ENCODE measurements at regions not wholly inside any gene's neighbourhood (a gene's known extent, or its start where the extent isn't known, plus 50 kb on each side); places are given as distances from the start of the nearest gene placed in this dataset.

DNA sequence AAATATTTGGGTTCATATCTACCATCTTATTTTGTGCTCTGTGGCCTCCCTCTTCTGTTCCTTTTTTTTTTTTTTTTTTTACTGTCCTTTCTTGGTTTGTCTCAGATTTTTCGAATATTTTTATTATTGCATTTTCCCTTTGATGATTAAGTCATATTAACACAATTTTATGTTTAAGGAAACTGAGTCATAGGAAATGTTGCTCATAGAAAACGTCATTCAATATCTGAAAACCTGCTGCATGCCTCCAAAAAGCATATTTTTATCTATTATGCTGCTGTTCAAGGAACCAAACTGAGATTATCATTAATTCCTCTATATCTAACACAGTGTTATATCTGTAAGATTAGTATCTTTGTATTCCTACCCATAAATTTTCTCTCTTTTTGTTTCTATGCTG is 614.3 kb upstream of the SLC8A1 start:
- Histone ChIP-seq H3K27me3 (ENCODE audit: insufficient read depth, poor library complexity, severe bottlenecking) (no peaks in the 10 kb centered on the region), H3K27ac (replicated peaks) (no peak overlapping the region), H3K4me3 (replicated peaks; ENCODE audit: insufficient read depth, low read length) (no peak overlapping the region)
- TF ChIP-seq POLR2AphosphoS5 (IDR thresholded peaks at IDR 0.05; ENCODE audit: low read depth) (no peak), GABPA (IDR thresholded peaks at IDR 0.05; ENCODE audit: low read depth) (no peak), SPI1 (IDR thresholded peaks at IDR 0.05; ENCODE audit: borderline replicate concordance, low read depth) (no peak)
- TF ChIP-seq, protein P1, sequence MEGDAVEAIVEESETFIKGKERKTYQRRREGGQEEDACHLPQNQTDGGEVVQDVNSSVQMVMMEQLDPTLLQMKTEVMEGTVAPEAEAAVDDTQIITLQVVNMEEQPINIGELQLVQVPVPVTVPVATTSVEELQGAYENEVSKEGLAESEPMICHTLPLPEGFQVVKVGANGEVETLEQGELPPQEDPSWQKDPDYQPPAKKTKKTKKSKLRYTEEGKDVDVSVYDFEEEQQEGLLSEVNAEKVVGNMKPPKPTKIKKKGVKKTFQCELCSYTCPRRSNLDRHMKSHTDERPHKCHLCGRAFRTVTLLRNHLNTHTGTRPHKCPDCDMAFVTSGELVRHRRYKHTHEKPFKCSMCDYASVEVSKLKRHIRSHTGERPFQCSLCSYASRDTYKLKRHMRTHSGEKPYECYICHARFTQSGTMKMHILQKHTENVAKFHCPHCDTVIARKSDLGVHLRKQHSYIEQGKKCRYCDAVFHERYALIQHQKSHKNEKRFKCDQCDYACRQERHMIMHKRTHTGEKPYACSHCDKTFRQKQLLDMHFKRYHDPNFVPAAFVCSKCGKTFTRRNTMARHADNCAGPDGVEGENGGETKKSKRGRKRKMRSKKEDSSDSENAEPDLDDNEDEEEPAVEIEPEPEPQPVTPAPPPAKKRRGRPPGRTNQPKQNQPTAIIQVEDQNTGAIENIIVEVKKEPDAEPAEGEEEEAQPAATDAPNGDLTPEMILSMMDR (IDR thresholded peaks at IDR 0.05; ENCODE audit: insufficient read depth, low read length), result no peak
- TF ChIP-seq, protein P2, sequence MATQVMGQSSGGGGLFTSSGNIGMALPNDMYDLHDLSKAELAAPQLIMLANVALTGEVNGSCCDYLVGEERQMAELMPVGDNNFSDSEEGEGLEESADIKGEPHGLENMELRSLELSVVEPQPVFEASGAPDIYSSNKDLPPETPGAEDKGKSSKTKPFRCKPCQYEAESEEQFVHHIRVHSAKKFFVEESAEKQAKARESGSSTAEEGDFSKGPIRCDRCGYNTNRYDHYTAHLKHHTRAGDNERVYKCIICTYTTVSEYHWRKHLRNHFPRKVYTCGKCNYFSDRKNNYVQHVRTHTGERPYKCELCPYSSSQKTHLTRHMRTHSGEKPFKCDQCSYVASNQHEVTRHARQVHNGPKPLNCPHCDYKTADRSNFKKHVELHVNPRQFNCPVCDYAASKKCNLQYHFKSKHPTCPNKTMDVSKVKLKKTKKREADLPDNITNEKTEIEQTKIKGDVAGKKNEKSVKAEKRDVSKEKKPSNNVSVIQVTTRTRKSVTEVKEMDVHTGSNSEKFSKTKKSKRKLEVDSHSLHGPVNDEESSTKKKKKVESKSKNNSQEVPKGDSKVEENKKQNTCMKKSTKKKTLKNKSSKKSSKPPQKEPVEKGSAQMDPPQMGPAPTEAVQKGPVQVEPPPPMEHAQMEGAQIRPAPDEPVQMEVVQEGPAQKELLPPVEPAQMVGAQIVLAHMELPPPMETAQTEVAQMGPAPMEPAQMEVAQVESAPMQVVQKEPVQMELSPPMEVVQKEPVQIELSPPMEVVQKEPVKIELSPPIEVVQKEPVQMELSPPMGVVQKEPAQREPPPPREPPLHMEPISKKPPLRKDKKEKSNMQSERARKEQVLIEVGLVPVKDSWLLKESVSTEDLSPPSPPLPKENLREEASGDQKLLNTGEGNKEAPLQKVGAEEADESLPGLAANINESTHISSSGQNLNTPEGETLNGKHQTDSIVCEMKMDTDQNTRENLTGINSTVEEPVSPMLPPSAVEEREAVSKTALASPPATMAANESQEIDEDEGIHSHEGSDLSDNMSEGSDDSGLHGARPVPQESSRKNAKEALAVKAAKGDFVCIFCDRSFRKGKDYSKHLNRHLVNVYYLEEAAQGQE (IDR thresholded peaks at IDR 0.05; ENCODE audit: insufficient replicate concordance, low read depth), result no peak
- DNase-seq (ENCODE audit: low read depth in 1 of 2, low spot score in 1 of 2), result no peak

DNA sequence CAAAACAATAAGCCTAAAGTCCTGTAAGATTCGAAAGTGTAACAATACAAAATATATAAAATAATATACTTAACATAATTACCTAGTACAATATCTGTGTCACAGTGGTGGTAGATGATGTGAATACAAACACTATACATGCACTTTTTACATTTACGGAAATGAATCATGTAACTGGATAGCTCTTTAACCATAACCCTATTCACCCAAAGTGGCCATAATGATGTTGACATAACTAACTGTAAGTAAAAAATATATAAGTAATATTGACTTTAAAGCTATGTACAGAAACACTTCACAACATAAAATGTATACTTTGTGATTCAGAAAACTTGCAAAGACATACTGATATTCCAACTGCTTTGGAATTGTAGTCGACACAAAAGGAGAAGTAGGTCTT is 616.9 kb upstream of the SLC8A1 start:
- Histone ChIP-seq H3K27ac (replicated peaks) (no peak overlapping the region), H3K4me3 (replicated peaks; ENCODE audit: insufficient read depth, low read length) (no peak overlapping the region), H3K27me3 (ENCODE audit: insufficient read depth, poor library complexity, severe bottlenecking) (no peaks in the 10 kb centered on the region)
- no peak for TF ChIP-seq GABPA (IDR thresholded peaks at IDR 0.05; ENCODE audit: low read depth)
- TF ChIP-seq, protein P1 (IDR thresholded peaks at IDR 0.05; ENCODE audit: insufficient read depth, low read length), result no peak
- TF ChIP-seq SPI1 (IDR thresholded peaks at IDR 0.05; ENCODE audit: borderline replicate concordance, low read depth), result no peak
- TF ChIP-seq, protein P2 (IDR thresholded peaks at IDR 0.05; ENCODE audit: insufficient replicate concordance, low read depth), result no peak
- no peak for TF ChIP-seq POLR2AphosphoS5 (IDR thresholded peaks at IDR 0.05; ENCODE audit: low read depth)
- no peak for DNase-seq (ENCODE audit: low read depth in 1 of 2, low spot score in 1 of 2)

DNA sequence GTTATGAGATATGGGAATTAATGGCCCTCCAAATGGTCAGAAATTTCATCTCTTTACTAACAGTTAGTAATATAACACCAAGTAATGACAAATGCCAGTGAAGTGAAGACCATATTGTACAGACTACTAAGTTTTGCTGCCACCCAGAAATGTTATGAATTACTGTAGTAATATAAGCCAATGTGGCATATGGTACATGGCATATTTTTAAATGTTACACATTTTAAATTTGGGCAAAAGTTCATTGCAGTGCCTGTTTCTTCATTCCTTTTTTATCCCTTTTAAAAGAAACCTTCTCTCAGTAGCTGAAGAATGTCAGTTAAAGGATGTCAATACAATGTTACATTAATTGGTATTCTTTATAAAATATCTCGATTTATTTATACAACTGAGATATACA is 626.5 kb upstream of the SLC8A1 start:
- TF ChIP-seq SPI1 (IDR thresholded peaks at IDR 0.05; ENCODE audit: borderline replicate concordance, low read depth), result no peak
- TF ChIP-seq, protein P2 (IDR thresholded peaks at IDR 0.05; ENCODE audit: insufficient replicate concordance, low read depth), result no peak
- no peak for TF ChIP-seq POLR2AphosphoS5 (IDR thresholded peaks at IDR 0.05; ENCODE audit: low read depth)
- no peak for TF ChIP-seq GABPA (IDR thresholded peaks at IDR 0.05; ENCODE audit: low read depth)

More for the DNA sequence above, 626.5 kb upstream of the SLC8A1 start:
- Histone ChIP-seq H3K4me3 (replicated peaks; ENCODE audit: insufficient read depth, low read length) (no peak overlapping the region), H3K27ac (replicated peaks) (no peak overlapping the region), H3K27me3 (ENCODE audit: insufficient read depth, poor library complexity, severe bottlenecking) (no peaks in the 10 kb centered on the region)
- DNase-seq (ENCODE audit: low read depth in 1 of 2, low spot score in 1 of 2), result no peak

Data from HL-60 (cell line).